Type B pancreatic cell (in vitro differentiated cells): ENCODE measurements at regions not wholly inside any gene's neighbourhood (a gene's known extent, or its start where the extent isn't known, plus 50 kb on each side); places are given as distances from the start of the nearest gene placed in this dataset.

Experiments used
- DNase-seq: peaks from one replicate; pipeline ENCODE4 v3.0.0; 2021; ENCODE audit warnings: mixed read lengths; ENCODE audit not compliant: unreplicated experiment; ENCODE audit errors: extremely low spot score
- H3K27ac Mint-ChIP-seq: 2 replicates; pipeline ENCODE4 v1.8.0; 2021; ENCODE audit warnings: mild to moderate bottlenecking, mixed read lengths
- H3K27me3 Mint-ChIP-seq: 2 replicates; pipeline ENCODE4 v1.8.0; 2021; ENCODE audit warnings: mixed read lengths
- H3K36me3 Mint-ChIP-seq: 2 replicates; pipeline ENCODE4 v1.8.0; 2021; ENCODE audit warnings: mixed read lengths
- H3K4me1 Mint-ChIP-seq: one replicate; pipeline ENCODE4 v1.8.0; 2021; ENCODE audit warnings: mixed read lengths; ENCODE audit not compliant: unreplicated experiment
- H3K4me3 Mint-ChIP-seq: 2 replicates; pipeline ENCODE4 v1.8.0; 2021; ENCODE audit warnings: mild to moderate bottlenecking, mixed read lengths
- H3K9me3 Mint-ChIP-seq: 2 replicates; pipeline ENCODE4 v1.8.0; 2021; ENCODE audit warnings: mixed read lengths
- CTCF ChIP-seq: fragments of 200-600 bp; sonication (generic); conservative IDR thresholded peaks from 2 replicates; pipeline ENCODE4 v1.5.0; 2021; ENCODE audit warnings: antibody characterized with exemption, mild to moderate bottlenecking

- TF ChIP-seq CTCF, result no peak
- peaks cover 3% of the 10 kb centered on the region for H3K27me3 Mint-ChIP-seq
- no peak overlapping the region for H3K27ac Mint-ChIP-seq
- H3K4me1 Mint-ChIP-seq, result no peaks in the 10 kb centered on the region
- no peak for DNase-seq
- H3K9me3 Mint-ChIP-seq, result no peaks in the 10 kb centered on the region
- H3K4me3 Mint-ChIP-seq, result no peak overlapping the region
- no peaks in the 10 kb centered on the region for H3K36me3 Mint-ChIP-seq
Measured at GRCh38 chrX:13902406-13902805, 85.5 kb upstream of the GPM6B start.

DNA sequence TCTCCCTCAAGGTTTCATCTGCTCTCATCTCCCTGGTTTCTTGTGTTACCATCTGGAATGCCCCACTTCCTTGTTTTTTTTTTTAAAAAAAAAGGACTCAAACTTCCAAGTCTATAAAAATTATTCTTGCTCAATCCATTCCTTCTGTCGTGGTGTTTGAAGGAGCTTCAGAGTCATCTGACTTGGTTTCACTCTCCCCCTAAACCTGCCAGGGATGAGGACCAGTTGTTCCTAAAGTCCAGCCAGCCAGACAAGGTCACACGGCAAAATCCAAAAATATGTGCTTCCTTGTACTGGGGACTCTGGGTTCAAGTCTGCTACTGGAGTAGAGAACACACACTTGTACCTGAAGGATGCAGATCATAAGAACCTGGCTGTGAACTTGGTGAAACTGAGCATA, 84.5 kb upstream of the GPM6B start:
- H3K9me3 Mint-ChIP-seq, result no peaks in the 10 kb centered on the region
- H3K36me3 Mint-ChIP-seq, result no peaks in the 10 kb centered on the region
- peaks cover 3% of the 10 kb centered on the region for H3K27me3 Mint-ChIP-seq
- TF ChIP-seq CTCF, result no peak
- H3K27ac Mint-ChIP-seq, result no peak overlapping the region
- no peak for DNase-seq
- no peak overlapping the region for H3K4me3 Mint-ChIP-seq
- H3K4me1 Mint-ChIP-seq, result no peaks in the 10 kb centered on the region

- Mint-ChIP-seq H3K9me3 (no peaks in the 10 kb centered on the region), H3K4me3 (no peak overlapping the region), H3K27me3 (peaks cover 3% of the 10 kb centered on the region), H3K27ac (no peak overlapping the region), H3K4me1 (no peaks in the 10 kb centered on the region), H3K36me3 (no peaks in the 10 kb centered on the region)
- DNase-seq, result no peak
- no peak for TF ChIP-seq CTCF
Measured at GRCh38 chrX:13900351-13900750, 83.5 kb upstream of the GPM6B start.

- TF ChIP-seq CTCF, result no peak
- no peak overlapping the region for H3K27ac Mint-ChIP-seq
- H3K4me3 Mint-ChIP-seq, result no peak overlapping the region
- no peak for DNase-seq
- peaks cover 3% of the 10 kb centered on the region for H3K27me3 Mint-ChIP-seq
- H3K36me3 Mint-ChIP-seq, result no peaks in the 10 kb centered on the region
- no peaks in the 10 kb centered on the region for H3K9me3 Mint-ChIP-seq
- no peaks in the 10 kb centered on the region for H3K4me1 Mint-ChIP-seq
Measured at GRCh38 chrX:13899607-13900006, 82.7 kb upstream of the GPM6B start.

DNA sequence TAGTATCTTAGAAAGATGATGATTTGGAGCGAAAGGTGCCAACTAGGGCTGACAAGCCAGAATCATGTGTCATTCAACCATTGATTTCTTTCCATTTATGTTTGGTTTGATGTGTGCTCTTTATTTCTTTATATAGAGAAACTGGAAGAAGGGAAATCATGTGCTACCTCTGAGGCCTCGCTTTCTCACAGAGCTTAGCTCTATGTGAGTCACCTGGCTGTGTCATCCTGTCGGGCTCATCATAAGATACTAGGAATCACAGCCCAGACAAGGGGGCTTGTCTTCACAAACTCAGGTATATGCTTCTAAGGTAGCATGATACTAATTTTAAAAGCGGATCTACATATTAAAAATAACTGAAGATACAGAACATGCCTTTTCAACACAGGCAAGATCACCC, 81.7 kb upstream of the GPM6B start:
- DNase-seq, result no peak
- H3K27ac Mint-ChIP-seq, result no peak overlapping the region
- H3K36me3 Mint-ChIP-seq, result no peaks in the 10 kb centered on the region
- no peak overlapping the region for H3K4me3 Mint-ChIP-seq
- no peaks in the 10 kb centered on the region for H3K4me1 Mint-ChIP-seq
- peaks cover 3% of the 10 kb centered on the region for H3K27me3 Mint-ChIP-seq
- no peaks in the 10 kb centered on the region for H3K9me3 Mint-ChIP-seq
- no peak for TF ChIP-seq CTCF

DNA sequence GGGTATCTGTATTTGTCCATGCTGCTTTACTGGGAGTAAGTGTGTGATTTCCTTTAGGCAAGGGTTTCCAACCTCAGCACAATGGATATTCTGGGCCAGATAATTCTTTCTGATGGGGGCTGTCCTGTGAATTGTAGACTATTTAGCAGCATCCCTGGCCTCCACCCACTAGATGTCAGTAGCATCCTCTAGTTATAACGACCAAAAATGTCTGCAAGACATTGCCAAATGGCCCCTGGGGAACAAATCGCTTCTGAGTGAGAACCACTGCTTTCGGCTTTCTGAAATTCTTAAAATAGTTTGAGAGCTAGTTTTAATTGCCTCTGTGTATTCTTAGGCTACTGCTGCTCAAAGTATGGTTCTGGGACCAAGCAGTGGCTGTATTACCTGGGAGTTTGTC, 81.2 kb upstream of the GPM6B start:
- Mint-ChIP-seq H3K4me1 (no peaks in the 10 kb centered on the region), H3K9me3 (no peaks in the 10 kb centered on the region), H3K4me3 (no peak overlapping the region), H3K36me3 (no peaks in the 10 kb centered on the region), H3K27me3 (peaks cover 3% of the 10 kb centered on the region), H3K27ac (no peak overlapping the region)
- DNase-seq, result no peak
- TF ChIP-seq CTCF, result peak; percentile 45
